ENCODE measurements at regions not wholly inside any gene's neighbourhood (a gene's known extent, or its start where the extent isn't known, plus 50 kb on each side); places are given as distances from the start of the nearest gene placed in this dataset.

GRCh38 chr4:81609844-81610243 lies 138.1 kb upstream of the RASGEF1B start:
- TF ChIP-seq CTCF (IDR thresholded peaks at IDR 0.05) (no peak), ZFX (IDR thresholded peaks at IDR 0.05; ENCODE audit: borderline replicate concordance) (no peak)

All from 22Rv1 (cell line).